Frontal cortex (tissue), 3 donors: ENCODE measurements at regions not wholly inside any gene's neighbourhood (a gene's known extent, or its start where the extent isn't known, plus 50 kb on each side); places are given as distances from the start of the nearest gene placed in this dataset.

ENCODE experiments used
- DNase-seq, 2 donors: peaks; one replicate each; pipeline ENCODE4 v3.0.0; 2012; ENCODE audit warnings: low spot score in 2 of 2
- FAIRE-seq: peaks from 2 replicates; lab custom pipeline; 2012; peaks lifted over from hg19 to GRCh38; lab: Jason Lieb, UNC
- donor health status: control.
- donor health status: control.
- donor health status: control.

DNA sequence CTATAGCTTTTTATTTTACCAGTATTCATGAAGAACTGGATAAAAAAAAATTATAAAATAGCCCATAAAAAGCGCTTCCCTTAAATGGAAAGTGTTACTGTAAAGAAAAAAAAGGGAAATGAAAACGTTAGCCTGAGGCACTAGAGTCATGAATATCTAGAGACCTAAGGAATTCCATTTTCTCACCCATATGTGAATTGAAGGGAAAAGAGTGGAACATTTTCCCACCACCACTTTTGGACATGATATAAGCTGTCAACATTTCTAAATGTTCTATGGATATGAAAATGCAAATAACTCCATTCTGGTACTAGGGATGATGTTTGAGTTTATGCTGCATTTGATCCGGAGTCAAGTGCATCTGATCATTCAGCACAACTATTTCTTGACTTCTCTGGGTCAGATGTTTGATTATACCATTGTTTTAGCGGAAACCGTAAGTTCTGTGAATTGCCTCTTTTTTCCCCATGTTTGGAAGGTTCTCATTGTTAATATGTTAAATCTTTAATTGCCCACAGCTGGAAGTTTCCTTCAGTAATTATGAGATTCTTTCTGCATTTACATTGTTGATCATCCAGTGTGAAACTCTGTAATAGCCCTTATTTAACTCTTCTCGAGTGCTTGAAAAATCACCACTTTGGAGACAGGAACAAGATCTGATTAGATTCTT lies 467.4 kb upstream of the SEMA6A start:
- FAIRE-seq (no peak), DNase-seq (no peak)

GRCh38 chr5:117039035-117039434 lies 464.4 kb upstream of the SEMA6A start:
- FAIRE-seq: no peak

GRCh38 chr5:117027384-117027783 lies 452.8 kb upstream of the SEMA6A start:
- FAIRE-seq (no peak), DNase-seq (no peak)

More at GRCh38 chr5:117039035-117039434, 464.4 kb upstream of the SEMA6A start:
- no peak for DNase-seq

DNA sequence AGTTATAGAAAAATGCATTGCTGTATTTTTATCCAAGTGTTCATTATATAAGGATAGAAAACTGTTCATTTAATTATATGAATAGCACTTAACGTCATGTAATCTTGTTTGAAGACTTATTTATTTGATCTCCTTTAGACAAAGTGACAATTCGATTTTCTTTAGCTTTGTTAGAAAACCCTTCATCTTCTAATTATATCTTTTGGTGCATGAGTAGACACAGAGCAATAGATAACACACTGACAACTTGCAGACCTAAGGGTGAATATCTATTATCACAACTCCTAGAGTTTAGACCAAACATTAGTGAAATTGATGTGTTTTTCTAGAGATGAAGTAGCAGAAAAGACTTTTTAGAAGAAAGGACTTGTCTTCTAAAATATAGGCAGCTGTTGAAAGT lies 446.4 kb upstream of the SEMA6A start:
- no peak for DNase-seq
- no peak for FAIRE-seq

- FAIRE-seq (no peak), DNase-seq (no peak)
These were observed 438.8 kb upstream of the SEMA6A start for GRCh38 chr5:117013280-117013877.

- FAIRE-seq (no peak), DNase-seq (no peak)
These were observed 436.0 kb upstream of the SEMA6A start for GRCh38 chr5:117010574-117010973.

GRCh38 chr5:116998024-116998423 lies 423.4 kb upstream of the SEMA6A start:
- FAIRE-seq: no peak
- DNase-seq: no peak

GRCh38 chr5:116992681-116993080 lies 418.1 kb upstream of the SEMA6A start:
- DNase-seq (no peak), FAIRE-seq (no peak)

GRCh38 chr5:116989995-116990394 lies 415.4 kb upstream of the SEMA6A start:
- FAIRE-seq (no peak), DNase-seq (peak in 1 of 2 donors; percentile 10)

- FAIRE-seq (no peak), DNase-seq (no peak)
These were observed 407.4 kb upstream of the SEMA6A start for GRCh38 chr5:116982035-116982434.

- FAIRE-seq (no peak), DNase-seq (no peak)
These were observed 406.0 kb upstream of the SEMA6A start for GRCh38 chr5:116980581-116980980.

- DNase-seq: no peak
These were observed 402.1 kb upstream of the SEMA6A start for GRCh38 chr5:116976767-116977166.

DNA sequence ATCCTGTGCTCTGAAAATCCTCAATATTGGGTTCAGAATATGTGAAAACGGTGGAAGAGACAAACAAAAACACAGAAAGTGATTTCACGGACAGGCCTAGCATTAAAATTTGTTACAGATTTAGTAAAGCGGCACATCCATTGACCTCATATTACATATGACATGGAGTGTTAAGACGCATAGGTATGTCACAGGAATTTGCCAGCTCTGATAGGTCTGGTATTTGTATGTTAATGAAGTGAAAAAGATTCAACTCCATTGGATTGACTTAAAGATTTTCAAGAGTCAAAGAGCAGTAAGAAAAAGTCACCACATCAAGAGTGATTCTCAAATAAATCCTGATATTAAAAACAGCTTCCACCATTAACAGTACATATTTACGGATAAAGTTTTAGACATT lies 396.5 kb upstream of the SEMA6A start:
- FAIRE-seq (no peak), DNase-seq (no peak)

More at GRCh38 chr5:116976767-116977166, 402.1 kb upstream of the SEMA6A start:
- no peak for FAIRE-seq

GRCh38 chr5:116970318-116970717 lies 395.7 kb upstream of the SEMA6A start:
- no peak for DNase-seq
- no peak for FAIRE-seq

DNA sequence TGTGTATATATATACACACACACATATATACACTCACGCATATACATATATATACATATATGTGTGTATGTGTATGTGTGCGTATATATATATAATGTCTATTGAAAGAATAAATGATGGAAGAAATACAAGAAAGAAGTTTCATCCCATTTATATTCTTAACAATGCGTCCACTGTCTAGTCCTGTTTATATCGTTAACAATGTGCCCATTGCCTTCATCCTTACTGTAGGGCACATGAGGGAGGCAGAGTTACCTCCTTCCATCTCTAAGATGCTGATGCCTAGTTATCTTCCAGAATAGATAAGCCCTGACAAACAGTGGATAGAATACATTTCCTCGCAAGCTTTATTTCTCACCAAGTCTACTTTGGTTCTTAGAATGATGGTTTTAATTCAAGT lies 389.8 kb upstream of the SEMA6A start:
- no peak for DNase-seq
- FAIRE-seq: no peak

DNA sequence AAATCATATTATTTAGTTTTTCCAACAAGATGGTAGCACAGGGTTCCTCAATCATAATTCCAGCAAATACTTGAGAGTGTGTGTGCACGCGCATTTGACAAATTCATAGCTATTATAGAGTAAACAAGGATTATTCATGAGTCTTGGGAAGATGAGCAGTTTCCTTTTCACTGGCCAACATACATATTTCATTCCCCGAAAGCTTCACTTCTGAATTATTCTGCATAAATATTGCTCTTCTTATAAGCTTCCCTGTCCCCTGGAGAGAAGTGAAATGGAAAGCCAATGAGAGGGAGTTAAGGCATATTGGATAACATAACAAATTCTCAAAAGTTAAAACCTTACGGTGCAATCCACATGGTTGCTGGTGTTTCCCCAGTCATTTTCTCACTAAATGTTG lies 386.4 kb upstream of the SEMA6A start:
- FAIRE-seq: no peak
- DNase-seq: no peak

DNA sequence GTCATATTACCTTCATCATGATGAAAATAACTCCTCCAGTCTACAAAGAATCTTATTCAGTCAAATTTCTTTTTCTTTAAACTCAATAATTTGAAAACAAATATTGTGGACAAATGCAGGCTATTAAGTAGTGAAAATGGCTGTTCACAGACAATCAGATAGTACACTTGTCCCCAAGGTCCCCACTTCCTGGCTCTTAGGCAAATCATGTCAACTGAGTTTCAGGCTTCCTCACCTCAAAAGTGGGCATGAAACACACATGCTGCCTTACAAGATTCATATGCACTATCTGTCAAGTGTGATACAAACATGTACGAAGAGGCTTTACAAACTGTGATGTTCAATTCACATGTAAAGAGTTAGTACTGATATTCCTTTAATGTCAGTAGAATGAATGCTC lies 385.2 kb upstream of the SEMA6A start:
- no peak for FAIRE-seq

GRCh38 chr5:116953251-116953930 lies 378.8 kb upstream of the SEMA6A start:
- FAIRE-seq (peak; percentile 89), DNase-seq (peak; percentile 4 to 10)

More for the DNA sequence above, 385.2 kb upstream of the SEMA6A start:
- no peak for DNase-seq

GRCh38 chr5:116951219-116951618 lies 376.6 kb upstream of the SEMA6A start:
- DNase-seq (no peak), FAIRE-seq (no peak)

DNA sequence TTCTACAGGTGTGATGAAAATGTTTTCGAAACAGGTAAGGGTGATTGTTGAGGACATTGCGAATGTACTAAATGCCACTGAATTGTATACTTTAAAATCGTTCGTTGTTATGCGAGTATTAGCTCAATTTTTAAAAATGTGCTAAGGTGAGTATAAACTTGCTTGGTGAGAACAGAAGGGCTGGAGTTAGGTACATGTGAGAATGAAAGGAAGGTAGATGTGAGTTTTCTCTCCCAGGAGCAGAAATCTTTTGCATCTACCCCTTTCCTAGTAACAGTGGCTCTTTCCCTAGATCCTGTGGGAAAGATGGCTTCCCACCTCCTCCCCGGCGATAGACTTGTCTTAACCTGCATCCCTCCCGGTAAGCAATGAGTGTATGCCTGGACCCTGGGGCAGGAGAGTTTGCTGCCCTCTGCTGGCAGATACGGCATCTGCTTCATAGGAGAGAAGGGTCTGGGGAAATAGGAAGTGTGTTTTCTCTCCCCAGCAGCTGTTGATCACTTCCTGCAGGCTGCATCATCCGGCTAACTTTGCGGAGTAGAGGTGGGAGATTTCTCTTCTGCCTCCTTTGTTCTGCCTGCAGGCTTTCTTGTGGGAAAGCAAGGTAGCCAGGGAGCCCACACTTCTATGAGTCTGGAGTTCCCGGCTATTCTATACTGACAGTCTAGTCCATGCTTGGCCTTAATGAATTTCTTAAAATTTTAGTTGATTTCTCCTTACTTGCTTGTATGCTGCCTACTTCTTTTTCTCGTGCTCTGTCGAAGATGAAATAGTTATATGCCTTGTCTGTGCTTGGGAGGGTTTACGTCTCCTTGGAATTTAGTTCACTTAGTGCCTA lies 373.3 kb upstream of the SEMA6A start:
- FAIRE-seq: no peak
- no peak for DNase-seq
